ENCODE measurements at regions not wholly inside any gene's neighbourhood (a gene's known extent, or its start where the extent isn't known, plus 50 kb on each side); places are given as distances from the start of the nearest gene placed in this dataset.
"Not testable (repeated sequence)": the region's sequence is repeated elsewhere in the genome, so short reads cannot be mapped to it uniquely, and the experiment has no call there.

- TF ChIP-seq CTCF (IDR thresholded peaks at IDR 0.05; ENCODE audit: unreplicated experiment), result no peak
- no peak for DNase-seq (ENCODE audit: low spot score, unreplicated experiment)
- H3K9me3 Mint-ChIP-seq (ENCODE audit: low read depth), result peaks cover 23% of the 10 kb centered on the region
- no peak overlapping the region for H3K27ac Mint-ChIP-seq
- no peaks in the 10 kb centered on the region for H3K36me3 Mint-ChIP-seq (ENCODE audit: insufficient read depth)
- no peak overlapping the region for H3K4me3 Mint-ChIP-seq (ENCODE audit: low read depth)
- peaks cover 6% of the 10 kb centered on the region for H3K4me1 Mint-ChIP-seq (ENCODE audit: low read depth)
- no peaks in the 10 kb centered on the region for H3K27me3 Mint-ChIP-seq
Measured at GRCh38 chr13:63287926-63288325, 1872.3 kb upstream of the PCDH20 start.

- no peak overlapping the region for H3K4me3 Mint-ChIP-seq (ENCODE audit: low read depth)
- no peaks in the 10 kb centered on the region for H3K4me1 Mint-ChIP-seq (ENCODE audit: low read depth)
- no peak for DNase-seq (ENCODE audit: low spot score, unreplicated experiment)
- peaks cover 27% of the 10 kb centered on the region for H3K9me3 Mint-ChIP-seq (ENCODE audit: low read depth)
- no peaks in the 10 kb centered on the region for H3K27me3 Mint-ChIP-seq
- no peak overlapping the region for H3K27ac Mint-ChIP-seq
- H3K36me3 Mint-ChIP-seq (ENCODE audit: insufficient read depth), result no peaks in the 10 kb centered on the region
- no peak for TF ChIP-seq CTCF (IDR thresholded peaks at IDR 0.05; ENCODE audit: unreplicated experiment)
Measured at GRCh38 chr13:63285426-63285825, 1869.8 kb upstream of the PCDH20 start.

- Mint-ChIP-seq H3K9me3 (ENCODE audit: low read depth) (peaks cover 27% of the 10 kb centered on the region), H3K27me3 (no peaks in the 10 kb centered on the region), H3K27ac (no peak overlapping the region), H3K36me3 (ENCODE audit: insufficient read depth) (no peaks in the 10 kb centered on the region), H3K4me3 (ENCODE audit: low read depth) (no peak overlapping the region), H3K4me1 (ENCODE audit: low read depth) (no peaks in the 10 kb centered on the region)
- no peak for TF ChIP-seq CTCF (IDR thresholded peaks at IDR 0.05; ENCODE audit: unreplicated experiment)
- no peak for DNase-seq (ENCODE audit: low spot score, unreplicated experiment)
Measured at GRCh38 chr13:63279136-63279535, 1863.5 kb upstream of the PCDH20 start.

- H3K9me3 Mint-ChIP-seq (ENCODE audit: low read depth), result peaks cover 17% of the 10 kb centered on the region
- TF ChIP-seq CTCF (IDR thresholded peaks at IDR 0.05; ENCODE audit: unreplicated experiment), result no peak
- no peaks in the 10 kb centered on the region for H3K36me3 Mint-ChIP-seq (ENCODE audit: insufficient read depth)
- H3K27me3 Mint-ChIP-seq, result no peaks in the 10 kb centered on the region
- H3K4me3 Mint-ChIP-seq (ENCODE audit: low read depth), result no peak overlapping the region
- H3K4me1 Mint-ChIP-seq (ENCODE audit: low read depth), result no peaks in the 10 kb centered on the region
- no peak overlapping the region for H3K27ac Mint-ChIP-seq
- no peak for DNase-seq (ENCODE audit: low spot score, unreplicated experiment)
Measured at GRCh38 chr13:63274772-63275171, 1859.1 kb upstream of the PCDH20 start.

GRCh38 chr13:63249411-63250187 is 1834.0 kb upstream of the PCDH20 start:
- no peaks in the 10 kb centered on the region for H3K36me3 Mint-ChIP-seq (ENCODE audit: insufficient read depth)
- no peaks in the 10 kb centered on the region for H3K4me1 Mint-ChIP-seq (ENCODE audit: low read depth)
- no peak overlapping the region for H3K4me3 Mint-ChIP-seq (ENCODE audit: low read depth)
- H3K27ac Mint-ChIP-seq, result no peak overlapping the region
- TF ChIP-seq CTCF (IDR thresholded peaks at IDR 0.05; ENCODE audit: unreplicated experiment), result no peak
- no peak for DNase-seq (ENCODE audit: low spot score, unreplicated experiment)
- peaks cover 1% of the 10 kb centered on the region for H3K9me3 Mint-ChIP-seq (ENCODE audit: low read depth)
- H3K27me3 Mint-ChIP-seq, result no peaks in the 10 kb centered on the region

- H3K27ac Mint-ChIP-seq; H3K4me3 Mint-ChIP-seq (ENCODE audit: low read depth); H3K27me3 Mint-ChIP-seq; H3K36me3 Mint-ChIP-seq (ENCODE audit: insufficient read depth); H3K4me1 Mint-ChIP-seq (ENCODE audit: low read depth); DNase-seq (ENCODE audit: low spot score, unreplicated experiment): not testable (repeated sequence)
- peaks cover 13% of the 10 kb centered on the region for H3K9me3 Mint-ChIP-seq (ENCODE audit: low read depth)
Measured at GRCh38 chr13:63236667-63237396, 1821.2 kb upstream of the PCDH20 start.

- not testable (repeated sequence) for H3K9me3 Mint-ChIP-seq (ENCODE audit: low read depth); H3K4me3 Mint-ChIP-seq (ENCODE audit: low read depth); H3K4me1 Mint-ChIP-seq (ENCODE audit: low read depth); DNase-seq (ENCODE audit: low spot score, unreplicated experiment); H3K27ac Mint-ChIP-seq; H3K27me3 Mint-ChIP-seq; H3K36me3 Mint-ChIP-seq (ENCODE audit: insufficient read depth)
Measured at GRCh38 chr13:63218596-63218995, 1802.9 kb upstream of the PCDH20 start.
